CD14-positive monocyte (primary cell): ENCODE measurements at regions not wholly inside any gene's neighbourhood (a gene's known extent, or its start where the extent isn't known, plus 50 kb on each side); places are given as distances from the start of the nearest gene placed in this dataset.

Experiments
- DNase-seq, 3 donors: peaks; one replicate each; pipeline ENCODE4 v3.0.0-alpha.2; 2011 to 2022
- H2AFZ ChIP-seq: 2 replicates; pipeline ENCODE4 v1.6.0; 2012; ENCODE audit warnings: mild to moderate bottlenecking, low read depth, low read length, inconsistent platforms; ENCODE audit not compliant: insufficient read depth, poor library complexity, severe bottlenecking
- H3K27ac ChIP-seq, 2 donors: 1 replicate in 1 of 2; 2 replicates in 1 of 2; pipeline ENCODE4 v1.5.1; 2012 to 2013; ENCODE audit warnings: low read length in 2 of 2, control low read depth in 1 of 2, inconsistent platforms in 1 of 2, low read depth in 1 of 2, mild to moderate bottlenecking in 1 of 2
- H3K27me3 ChIP-seq, 2 donors: one replicate each; pipeline versions ENCODE4 v1.6.0 to v1.6.1; 2011 to 2013; ENCODE audit warnings: low read length in 2 of 2; ENCODE audit not compliant: control insufficient read depth in 2 of 2, insufficient read depth in 2 of 2
- H3K36me3 ChIP-seq, 2 donors: replicated peaks in 1 of 2; 1 replicate in 1 of 2; 2 replicates in 1 of 2; pipeline versions ENCODE4 v1.5.1 to v1.6.1; 2012 to 2013; ENCODE audit warnings: low read length in 2 of 2, control low read depth in 1 of 2, inconsistent platforms in 1 of 2, mild to moderate bottlenecking in 1 of 2; ENCODE audit not compliant: insufficient read depth in 2 of 2, control insufficient read depth in 1 of 2
- H3K4me1 ChIP-seq, 2 donors: 1 replicate in 1 of 2; 2 replicates in 1 of 2; pipeline versions ENCODE4 v1.5.1 to v1.6.1; 2012 to 2013; ENCODE audit warnings: low read length in 2 of 2, control low read depth in 1 of 2, inconsistent platforms in 1 of 2, mild to moderate bottlenecking in 1 of 2, moderate library complexity in 1 of 2; ENCODE audit not compliant: insufficient read depth in 2 of 2, control insufficient read depth in 1 of 2
- H3K4me2 ChIP-seq: replicated peaks from 2 replicates; pipeline ENCODE3; 2012; ENCODE audit warnings: low read length, moderate library complexity, mild to moderate bottlenecking; ENCODE audit not compliant: poor library complexity, severe bottlenecking; ENCODE audit errors: extremely low read depth
- H3K4me3 ChIP-seq, 3 experiments: fragments of 200-600 bp in 1 of 3; sonication (generic) in 1 of 3; replicated peaks in 1 of 3; 1 replicate in 2 of 3; 2 replicates in 1 of 3; pipeline ENCODE4 v1.5.1; 2011 to 2013; ENCODE audit warnings: low read length in 3 of 3, mild to moderate bottlenecking in 3 of 3, control low read depth in 2 of 3, low read depth in 2 of 3, inconsistent platforms in 1 of 3, moderate library complexity in 1 of 3
- H3K79me2 ChIP-seq: 2 replicates; pipeline ENCODE4 v1.6.0; 2012; ENCODE audit warnings: mild to moderate bottlenecking, control low read depth, inconsistent platforms, low read length, moderate library complexity; ENCODE audit not compliant: insufficient read depth
- H3K9ac ChIP-seq: 2 replicates; pipeline ENCODE4 v1.6.0; 2017; ENCODE audit warnings: low read length, mild to moderate bottlenecking; ENCODE audit not compliant: insufficient read depth, poor library complexity, severe bottlenecking
- H3K9me3 ChIP-seq, 2 donors: replicated peaks in 1 of 2; 1 replicate in 1 of 2; 2 replicates in 1 of 2; pipeline versions ENCODE4 v1.5.1 to v1.6.1; 2012 to 2013; ENCODE audit warnings: low read length in 2 of 2, control low read depth in 1 of 2; ENCODE audit not compliant: control insufficient read depth in 1 of 2, insufficient read depth in 1 of 2
- H4K20me1 ChIP-seq: 2 replicates; pipeline ENCODE4 v1.6.0; 2012; ENCODE audit warnings: mild to moderate bottlenecking, low read length, control low read depth, moderate library complexity; ENCODE audit not compliant: insufficient read depth
- H3K27ac Mint-ChIP-seq, 7 donors: one replicate each; pipeline ENCODE4 v1.8.0; 2020; ENCODE audit warnings: mild to moderate bottlenecking in 7 of 7, mixed read lengths in 7 of 7, moderate library complexity in 6 of 7, inconsistent platforms in 2 of 7
- H3K27me3 Mint-ChIP-seq, 3 donors: one replicate each; pipeline ENCODE4 v1.8.0; 2021 to 2022; ENCODE audit warnings: low read depth in 3 of 3, mild to moderate bottlenecking in 3 of 3, mixed read lengths in 3 of 3, moderate library complexity in 3 of 3, inconsistent platforms in 1 of 3
- H3K36me3 Mint-ChIP-seq, 2 donors: one replicate each; pipeline ENCODE4 v1.8.0; 2020; ENCODE audit warnings: mixed read lengths in 2 of 2, inconsistent platforms in 1 of 2, mild to moderate bottlenecking in 1 of 2
- H3K4me1 Mint-ChIP-seq: one replicate; pipeline ENCODE4 v1.8.0; 2020; ENCODE audit warnings: mild to moderate bottlenecking, mixed read lengths
- H3K4me3 Mint-ChIP-seq, 2 donors: one replicate each; pipeline ENCODE4 v1.8.0; 2020; ENCODE audit warnings: mild to moderate bottlenecking in 2 of 2, mixed read lengths in 2 of 2, moderate library complexity in 1 of 2
- H3K9me3 Mint-ChIP-seq, 7 donors: one replicate each; pipeline ENCODE4 v1.8.0; 2020 to 2022; ENCODE audit warnings: mixed read lengths in 7 of 7, mild to moderate bottlenecking in 6 of 7, moderate library complexity in 6 of 7, inconsistent platforms in 2 of 7
- WGBS: methylation state at CpG from one replicate; pipeline ENCODE4 v1.1.5; 2013; ENCODE audit warnings: missing lambda C conversion rate; ENCODE audit not compliant: insufficient coverage; 5-methylcytosine and 5-hydroxymethylcytosine counted together
- intact Hi-C, 2 donors: fragments of 100-400 bp; cut with micrococcal nuclease; formaldehyde crosslinking; loops; one replicate each; pipeline versions ENCODE4 v1.15.0 to v1.15.1; 2023
- TF ChIP-seq, protein P1 (sequence below): fragments of 200-600 bp; IDR thresholded peaks from one replicate; pipeline ENCODE4 v1.8.0; 2022; ENCODE audit warnings: antibody characterized with exemption, mild to moderate bottlenecking

DNA sequence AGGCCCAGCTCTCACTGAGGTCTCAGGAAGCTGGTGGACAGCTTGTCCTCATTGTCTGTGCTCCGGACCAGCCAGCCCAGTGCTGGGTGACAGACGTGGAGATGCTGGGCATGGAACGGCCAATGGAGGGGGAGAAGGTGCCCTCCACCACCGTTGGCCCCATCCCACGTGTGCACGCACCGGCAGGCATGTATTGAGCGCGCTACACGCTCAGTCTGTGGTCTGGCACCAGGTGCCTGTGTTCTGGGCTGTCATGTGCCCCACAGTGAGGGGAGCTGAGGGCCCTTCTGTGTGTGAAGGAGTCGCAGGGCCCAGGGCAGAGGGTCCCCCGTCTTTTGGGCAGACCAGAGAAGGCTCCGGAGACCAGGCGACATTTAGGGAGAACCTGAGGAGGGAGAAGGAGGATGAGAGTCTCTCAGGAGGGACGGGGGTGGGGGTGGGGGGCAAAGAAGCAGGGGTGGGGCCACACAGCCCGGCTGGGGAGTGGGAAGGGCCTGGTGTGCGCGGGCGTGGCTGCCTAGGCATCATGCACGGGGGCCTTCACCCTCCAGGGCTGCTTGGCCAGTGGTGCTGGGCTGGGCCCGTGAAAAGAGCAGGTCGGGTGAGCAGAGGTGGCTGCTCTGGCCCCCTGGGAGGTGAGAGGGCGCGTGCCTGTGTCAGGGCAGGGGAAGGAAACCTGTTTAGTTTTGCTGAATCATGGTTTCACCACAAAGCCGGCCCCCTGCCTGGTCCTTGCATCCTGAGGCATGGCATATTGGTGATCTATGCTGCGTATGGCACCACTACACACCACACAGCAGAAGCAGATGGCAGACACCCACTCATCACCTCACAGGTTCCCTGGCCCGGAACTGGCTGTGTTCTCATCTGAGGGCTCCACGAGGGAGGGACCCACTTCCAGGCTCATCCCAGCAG lies 86.7 kb upstream of the TTC34 start:
- Histone ChIP-seq H4K20me1 (no peaks in the 10 kb centered on the region), H3K9ac (no peak overlapping the region), H3K79me2 (no peaks in the 10 kb centered on the region), H3K27ac (no peak overlapping the region), H3K27me3 (peaks cover 0 to 3% of the 10 kb centered on the region in 2 donors), H3K4me2 (no peak overlapping the region), H3K4me1 (no peaks in the 10 kb centered on the region), H3K4me3 (no peak overlapping the region), H3K9me3 (no peaks in the 10 kb centered on the region), H2AFZ (no peak overlapping the region), H3K36me3 (no peaks in the 10 kb centered on the region)
- 15% methylated on average over 22 of the region's 28 CpGs for WGBS
- intact Hi-C loops, result no loop called here
- Mint-ChIP-seq H3K4me3 (no peak overlapping the region), H3K27ac (no peak overlapping the region), H3K36me3 (no peaks in the 10 kb centered on the region), H3K9me3 (peaks cover 0 to 3% (median 0%) of the 10 kb centered on the region in 7 donors), H3K27me3 (peaks cover 10 to 28% (median 13%) of the 10 kb centered on the region in 3 donors), H3K4me1 (peaks cover 3% of the 10 kb centered on the region)
- TF ChIP-seq, protein P1, sequence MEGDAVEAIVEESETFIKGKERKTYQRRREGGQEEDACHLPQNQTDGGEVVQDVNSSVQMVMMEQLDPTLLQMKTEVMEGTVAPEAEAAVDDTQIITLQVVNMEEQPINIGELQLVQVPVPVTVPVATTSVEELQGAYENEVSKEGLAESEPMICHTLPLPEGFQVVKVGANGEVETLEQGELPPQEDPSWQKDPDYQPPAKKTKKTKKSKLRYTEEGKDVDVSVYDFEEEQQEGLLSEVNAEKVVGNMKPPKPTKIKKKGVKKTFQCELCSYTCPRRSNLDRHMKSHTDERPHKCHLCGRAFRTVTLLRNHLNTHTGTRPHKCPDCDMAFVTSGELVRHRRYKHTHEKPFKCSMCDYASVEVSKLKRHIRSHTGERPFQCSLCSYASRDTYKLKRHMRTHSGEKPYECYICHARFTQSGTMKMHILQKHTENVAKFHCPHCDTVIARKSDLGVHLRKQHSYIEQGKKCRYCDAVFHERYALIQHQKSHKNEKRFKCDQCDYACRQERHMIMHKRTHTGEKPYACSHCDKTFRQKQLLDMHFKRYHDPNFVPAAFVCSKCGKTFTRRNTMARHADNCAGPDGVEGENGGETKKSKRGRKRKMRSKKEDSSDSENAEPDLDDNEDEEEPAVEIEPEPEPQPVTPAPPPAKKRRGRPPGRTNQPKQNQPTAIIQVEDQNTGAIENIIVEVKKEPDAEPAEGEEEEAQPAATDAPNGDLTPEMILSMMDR, result no peak
- no peak for DNase-seq

DNA sequence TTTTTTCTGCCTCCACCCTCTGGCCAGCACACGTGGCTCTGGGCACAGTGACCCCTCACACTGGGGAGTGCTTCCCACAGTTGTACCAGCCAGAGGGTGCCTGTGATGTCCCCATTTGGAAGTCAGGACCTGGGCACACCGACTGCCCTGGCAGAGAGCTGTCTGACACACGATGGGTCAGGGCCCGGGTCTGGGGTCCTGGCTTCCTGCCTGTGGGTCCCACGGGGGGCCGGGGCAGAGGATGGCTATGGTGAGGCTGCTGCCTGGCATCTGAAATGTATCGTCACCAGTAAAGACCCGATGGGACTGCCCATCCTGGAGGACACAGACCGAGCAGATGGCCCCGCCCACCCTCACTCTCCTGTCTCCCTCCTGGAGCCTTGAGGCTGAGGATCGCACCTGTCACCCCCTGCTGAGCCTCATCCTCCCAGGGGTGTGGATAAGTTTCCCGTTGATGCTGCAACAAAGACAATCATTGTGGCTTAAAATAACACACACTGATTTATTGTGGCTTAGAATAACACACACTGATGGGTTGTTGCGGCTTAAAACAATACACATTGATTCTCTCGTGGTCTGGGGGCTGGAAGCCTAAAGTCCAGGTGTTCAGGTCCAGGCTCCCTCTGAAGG lies 88.8 kb upstream of the TTC34 start:
- Mint-ChIP-seq H3K4me3 (no peak overlapping the region), H3K9me3 (peaks cover 0 to 4% (median 0%) of the 10 kb centered on the region in 7 donors), H3K27me3 (peaks cover 10 to 28% (median 13%) of the 10 kb centered on the region in 3 donors), H3K4me1 (peaks cover 3% of the 10 kb centered on the region), H3K36me3 (no peaks in the 10 kb centered on the region), H3K27ac (no peak overlapping the region)
- no peak for DNase-seq
- Histone ChIP-seq H3K4me2 (no peak overlapping the region), H3K9me3 (no peaks in the 10 kb centered on the region), H3K79me2 (no peaks in the 10 kb centered on the region), H3K27ac (no peak overlapping the region), H2AFZ (no peak overlapping the region), H3K9ac (no peak overlapping the region), H3K36me3 (no peaks in the 10 kb centered on the region), H3K27me3 (peaks cover 0 to 3% of the 10 kb centered on the region in 2 donors), H3K4me3 (no peak overlapping the region), H3K4me1 (no peaks in the 10 kb centered on the region), H4K20me1 (no peaks in the 10 kb centered on the region)
- TF ChIP-seq, protein P1, result no peak
- WGBS, result 85% methylated on average over 11 of the region's 14 CpGs
- intact Hi-C loops, result no loop called here
